Chondrocyte (in vitro differentiated cells): ENCODE measurements at regions not wholly inside any gene's neighbourhood (a gene's known extent, or its start where the extent isn't known, plus 50 kb on each side); places are given as distances from the start of the nearest gene placed in this dataset.

Source experiments
- DNase-seq: peaks from one replicate; pipeline ENCODE4 v3.0.0; 2021; ENCODE audit warnings: mixed read lengths, low spot score
- H3K27ac Mint-ChIP-seq: one replicate; pipeline ENCODE4 v1.8.0; 2021; ENCODE audit warnings: mild to moderate bottlenecking, moderate library complexity, mixed read lengths; ENCODE audit not compliant: unreplicated experiment
- H3K27me3 Mint-ChIP-seq: 2 replicates; pipeline ENCODE4 v1.8.0; 2021; ENCODE audit warnings: low read depth, mixed read lengths
- H3K36me3 Mint-ChIP-seq: 2 replicates; pipeline ENCODE4 v1.8.0; 2021; ENCODE audit warnings: low read depth, mixed read lengths
- H3K4me1 Mint-ChIP-seq: 2 replicates; pipeline ENCODE4 v1.8.0; 2021; ENCODE audit warnings: low read depth, mild to moderate bottlenecking, mixed read lengths
- H3K4me3 Mint-ChIP-seq: one replicate; pipeline ENCODE4 v1.8.0; 2021; ENCODE audit warnings: mild to moderate bottlenecking, moderate library complexity, mixed read lengths; ENCODE audit not compliant: unreplicated experiment
- H3K9me3 Mint-ChIP-seq: 2 replicates; pipeline ENCODE4 v1.8.0; 2021; ENCODE audit warnings: low read depth, mixed read lengths
- TF ChIP-seq, protein P1 (sequence below): fragments of 200-600 bp; sonication (generic); IDR thresholded peaks from 2 replicates; pipeline ENCODE4 v1.5.0; 2021; ENCODE audit warnings: antibody characterized with exemption, mild to moderate bottlenecking, moderate library complexity

DNA sequence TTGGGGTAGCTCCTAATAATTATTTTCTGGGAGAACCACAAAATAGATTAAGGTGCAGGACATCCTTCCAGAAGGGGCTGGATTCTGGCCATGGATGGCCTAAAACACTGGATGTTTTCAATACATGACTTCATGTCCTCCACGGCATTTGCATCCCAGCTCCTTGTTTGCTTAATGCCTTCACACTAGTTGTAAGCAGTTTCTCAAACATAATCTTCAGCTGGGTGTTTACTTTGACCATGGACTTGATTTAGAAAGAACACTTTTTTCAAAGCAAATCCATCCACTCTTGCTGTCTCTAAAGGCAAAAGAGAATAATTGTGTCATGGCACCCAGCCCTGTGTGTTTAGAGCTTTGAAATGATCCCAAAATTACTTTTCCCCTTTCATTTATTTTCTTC lies 82.5 kb upstream of the GSX1 start:
- Mint-ChIP-seq H3K27ac (no peak overlapping the region), H3K27me3 (peaks cover 26% of the 10 kb centered on the region), H3K4me3 (no peak overlapping the region), H3K9me3 (peaks cover 10% of the 10 kb centered on the region), H3K4me1 (no peaks in the 10 kb centered on the region), H3K36me3 (no peaks in the 10 kb centered on the region)
- DNase-seq, result no peak
- TF ChIP-seq, protein P1, sequence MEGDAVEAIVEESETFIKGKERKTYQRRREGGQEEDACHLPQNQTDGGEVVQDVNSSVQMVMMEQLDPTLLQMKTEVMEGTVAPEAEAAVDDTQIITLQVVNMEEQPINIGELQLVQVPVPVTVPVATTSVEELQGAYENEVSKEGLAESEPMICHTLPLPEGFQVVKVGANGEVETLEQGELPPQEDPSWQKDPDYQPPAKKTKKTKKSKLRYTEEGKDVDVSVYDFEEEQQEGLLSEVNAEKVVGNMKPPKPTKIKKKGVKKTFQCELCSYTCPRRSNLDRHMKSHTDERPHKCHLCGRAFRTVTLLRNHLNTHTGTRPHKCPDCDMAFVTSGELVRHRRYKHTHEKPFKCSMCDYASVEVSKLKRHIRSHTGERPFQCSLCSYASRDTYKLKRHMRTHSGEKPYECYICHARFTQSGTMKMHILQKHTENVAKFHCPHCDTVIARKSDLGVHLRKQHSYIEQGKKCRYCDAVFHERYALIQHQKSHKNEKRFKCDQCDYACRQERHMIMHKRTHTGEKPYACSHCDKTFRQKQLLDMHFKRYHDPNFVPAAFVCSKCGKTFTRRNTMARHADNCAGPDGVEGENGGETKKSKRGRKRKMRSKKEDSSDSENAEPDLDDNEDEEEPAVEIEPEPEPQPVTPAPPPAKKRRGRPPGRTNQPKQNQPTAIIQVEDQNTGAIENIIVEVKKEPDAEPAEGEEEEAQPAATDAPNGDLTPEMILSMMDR, result no peak

DNA sequence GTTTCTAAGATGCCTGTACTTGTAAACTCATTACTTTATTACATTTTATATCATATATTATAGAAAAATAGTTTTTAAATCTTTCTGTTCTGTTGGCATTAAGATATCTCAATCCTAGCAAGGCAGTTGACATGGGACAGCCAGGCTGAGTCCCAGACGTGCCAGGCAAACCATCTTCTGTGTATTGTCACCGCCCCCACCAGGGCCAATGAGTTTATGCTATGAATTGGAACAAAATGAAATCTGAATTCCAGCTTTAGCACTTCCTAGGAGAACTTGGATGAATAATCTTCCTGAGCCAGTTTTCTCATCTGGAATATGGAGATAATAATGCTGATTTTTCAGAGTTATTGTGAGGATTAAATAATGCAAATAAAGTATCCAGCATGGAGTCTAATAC lies 79.9 kb upstream of the GSX1 start:
- no peaks in the 10 kb centered on the region for H3K36me3 Mint-ChIP-seq
- H3K27ac Mint-ChIP-seq, result no peak overlapping the region
- DNase-seq, result no peak
- peaks cover 23% of the 10 kb centered on the region for H3K27me3 Mint-ChIP-seq
- TF ChIP-seq, protein P1, result peak; percentile 75
- no peaks in the 10 kb centered on the region for H3K9me3 Mint-ChIP-seq
- no peak overlapping the region for H3K4me3 Mint-ChIP-seq
- no peaks in the 10 kb centered on the region for H3K4me1 Mint-ChIP-seq

DNA sequence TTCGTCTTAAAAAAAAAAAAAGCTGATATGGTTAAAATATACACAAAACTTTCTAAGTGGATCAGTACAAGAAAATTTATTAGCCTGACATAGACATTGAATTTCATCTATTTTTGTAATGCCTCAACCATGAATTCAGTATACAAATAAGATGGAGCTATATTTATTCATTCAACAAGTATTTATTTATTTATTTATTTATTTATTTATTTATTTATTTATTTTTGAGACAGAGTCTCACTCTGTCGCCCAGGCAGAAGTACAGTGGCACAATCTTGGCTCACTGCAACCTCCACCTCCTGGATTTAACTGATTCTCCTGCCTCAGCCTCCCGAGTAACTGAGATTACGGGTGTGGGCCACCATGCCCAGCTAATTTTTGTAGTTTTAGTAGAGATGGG lies 78.5 kb upstream of the GSX1 start:
- H3K27me3 Mint-ChIP-seq, result peaks cover 17% of the 10 kb centered on the region
- no peaks in the 10 kb centered on the region for H3K4me1 Mint-ChIP-seq
- TF ChIP-seq, protein P1, result no peak
- H3K36me3 Mint-ChIP-seq, result no peaks in the 10 kb centered on the region
- no peaks in the 10 kb centered on the region for H3K9me3 Mint-ChIP-seq
- no peak for DNase-seq
- no peak overlapping the region for H3K4me3 Mint-ChIP-seq
- no peak overlapping the region for H3K27ac Mint-ChIP-seq

DNA sequence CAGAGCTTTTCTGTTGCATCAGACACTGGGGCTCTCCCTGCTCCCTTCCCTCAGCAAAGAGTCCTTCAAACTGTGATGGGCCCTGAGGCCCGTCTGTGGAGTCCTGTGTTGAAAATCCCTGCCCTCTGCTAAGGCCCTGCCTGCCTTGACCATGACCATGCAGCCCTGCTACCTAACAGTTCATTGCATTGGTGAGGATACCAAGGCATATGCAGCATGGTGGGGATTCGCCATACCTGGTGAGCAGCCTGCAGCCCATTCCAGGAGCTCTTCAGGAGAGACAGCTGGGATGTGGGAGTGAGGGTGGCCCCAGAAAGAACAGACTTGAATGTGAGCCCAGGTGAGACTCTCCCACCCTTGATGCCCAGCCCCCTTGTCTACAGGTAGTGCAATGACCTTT lies 70.6 kb upstream of the GSX1 start:
- DNase-seq, result no peak
- Mint-ChIP-seq H3K27me3 (peaks cover 31% of the 10 kb centered on the region), H3K27ac (no peak overlapping the region), H3K36me3 (no peaks in the 10 kb centered on the region), H3K9me3 (no peaks in the 10 kb centered on the region), H3K4me1 (no peaks in the 10 kb centered on the region), H3K4me3 (no peak overlapping the region)
- TF ChIP-seq, protein P1, result no peak

DNA sequence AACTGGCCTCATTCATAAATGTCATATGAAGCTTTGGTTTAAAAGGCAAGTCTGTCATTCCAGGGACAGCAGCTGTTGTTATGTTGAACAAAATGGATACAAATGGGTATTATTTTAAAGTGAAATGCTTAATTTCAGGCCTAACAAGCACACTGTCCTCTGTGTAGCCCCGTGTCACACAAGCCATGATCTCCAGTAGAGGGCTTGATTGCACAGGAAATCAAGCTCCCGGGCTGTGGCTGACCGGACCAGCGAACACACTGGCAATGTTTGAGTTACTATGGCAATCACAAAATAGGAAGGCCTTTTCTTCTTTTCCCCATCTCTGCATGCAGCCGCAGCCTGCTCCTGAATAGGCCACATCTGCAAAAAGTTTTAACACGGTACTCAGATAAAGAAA lies 64.0 kb upstream of the GSX1 start:
- Mint-ChIP-seq H3K36me3 (no peaks in the 10 kb centered on the region), H3K27ac (no peak overlapping the region), H3K4me1 (no peaks in the 10 kb centered on the region), H3K4me3 (no peak overlapping the region), H3K27me3 (peaks cover 34% of the 10 kb centered on the region), H3K9me3 (no peaks in the 10 kb centered on the region)
- TF ChIP-seq, protein P1, result no peak
- DNase-seq, result no peak
